Calu3 (cell line): ENCODE measurements at regions not wholly inside any gene's neighbourhood (a gene's known extent, or its start where the extent isn't known, plus 50 kb on each side); places are given as distances from the start of the nearest gene placed in this dataset.

Source experiments
- BruUV-seq: library from RNA; stranded (reverse); fragments of 400-500 nt; replicated peaks from 2 replicates; lab custom pipeline; 2021; lab: Mats Ljungman, UMichigan
- CTCF ChIA-PET: fragments of 300-600 bp; sonication (Branson Sonifier 250); formaldehyde crosslinking; loops from one replicate; lab custom pipeline; 2022; ENCODE audit warnings: antibody characterized with exemption; lab: Charles Lee
- DNase-seq: peaks from one replicate; pipeline ENCODE4 v3.0.0; 2022
- H3K27ac Mint-ChIP-seq: one replicate; pipeline ENCODE4 v1.8.0; 2022; ENCODE audit warnings: mixed read lengths; ENCODE audit not compliant: unreplicated experiment
- H3K27me3 Mint-ChIP-seq: one replicate; pipeline ENCODE4 v1.8.0; 2022; ENCODE audit warnings: mixed read lengths; ENCODE audit not compliant: unreplicated experiment
- H3K36me3 Mint-ChIP-seq: one replicate; pipeline ENCODE4 v1.8.0; 2022; ENCODE audit warnings: mild to moderate bottlenecking, moderate library complexity, mixed read lengths; ENCODE audit not compliant: insufficient read depth, unreplicated experiment
- H3K4me1 Mint-ChIP-seq: one replicate; pipeline ENCODE4 v1.8.0; 2022; ENCODE audit warnings: mild to moderate bottlenecking, low read depth, mixed read lengths; ENCODE audit not compliant: unreplicated experiment
- H3K4me3 Mint-ChIP-seq: one replicate; pipeline ENCODE4 v1.8.0; 2022; ENCODE audit warnings: mild to moderate bottlenecking, low read depth, moderate library complexity, mixed read lengths; ENCODE audit not compliant: unreplicated experiment
- H3K9me3 Mint-ChIP-seq: one replicate; pipeline ENCODE4 v1.8.0; 2022; ENCODE audit warnings: low read depth, mixed read lengths; ENCODE audit not compliant: unreplicated experiment
- CTCF ChIP-seq: fragments of 200-600 bp; IDR thresholded peaks from one replicate; pipeline ENCODE4 v1.8.0; 2022; ENCODE audit warnings: antibody characterized with exemption; ENCODE audit not compliant: unreplicated experiment
- intact Hi-C: fragments of 100-400 bp; cut with micrococcal nuclease; formaldehyde crosslinking; loops from one replicate; pipeline ENCODE4 v1.10.0; 2022; ENCODE audit not compliant: unreplicated experiment

DNA sequence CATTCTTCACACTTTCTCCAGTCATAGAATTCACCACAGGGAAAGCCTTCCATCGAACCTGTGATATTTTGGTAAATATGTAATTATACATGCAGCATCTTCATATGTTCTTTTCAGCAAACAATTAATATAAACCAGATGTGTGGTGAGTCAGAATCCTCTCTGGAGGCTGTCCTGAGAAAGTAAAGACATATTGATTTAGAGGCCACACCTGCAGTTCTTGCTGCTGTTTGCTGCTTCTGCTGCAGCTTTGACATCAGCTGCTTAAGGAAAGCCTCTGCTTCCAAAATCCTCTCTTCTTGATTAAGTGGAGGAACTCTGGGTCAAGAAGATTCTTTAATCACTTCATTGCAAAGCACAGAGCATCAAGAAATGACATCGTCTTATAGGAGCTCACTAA, 568.8 kb upstream of the ZEB2 start:
- DNase-seq, result no peak
- CTCF ChIA-PET, result interaction anchor here (0.6 to 0.7 kb wide), 3 partner anchors 16 to 470 kb away, joined by 3 to 5 read pairs (median 4); no protein-coding TSS in a partner anchor
- Mint-ChIP-seq H3K27ac (no peak overlapping the region), H3K4me3 (no peak overlapping the region), H3K27me3 (no peaks in the 10 kb centered on the region), H3K36me3 (no peaks in the 10 kb centered on the region), H3K4me1 (no peaks in the 10 kb centered on the region), H3K9me3 (peaks cover 4% of the 10 kb centered on the region)
- intact Hi-C loops, result no loop called here
- BruUV-seq, result no TSS peak
- no peak for TF ChIP-seq CTCF

DNA sequence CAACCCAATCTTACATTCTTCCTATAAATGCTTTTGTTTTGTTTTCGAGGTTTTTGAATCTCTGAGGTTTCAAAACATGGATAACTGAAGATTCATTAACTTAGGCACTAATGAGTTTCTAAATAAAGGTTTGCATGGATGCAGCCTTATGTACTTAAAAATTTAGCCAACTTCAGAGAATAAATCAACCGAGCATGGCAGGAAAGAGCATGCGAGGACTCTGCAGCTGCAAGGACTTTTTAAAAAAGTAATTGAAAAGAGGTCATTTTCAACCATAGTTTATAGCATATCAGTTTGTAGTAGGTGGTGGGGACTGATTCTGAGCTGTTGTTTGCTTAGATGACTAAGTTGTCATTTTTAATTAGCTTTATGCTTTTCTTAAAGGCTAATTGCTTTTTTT, 567.0 kb upstream of the ZEB2 start:
- CTCF ChIA-PET, result no interaction called here
- Mint-ChIP-seq H3K4me1 (no peaks in the 10 kb centered on the region), H3K36me3 (no peaks in the 10 kb centered on the region)

GRCh38 chr2:145085612-145086011, 565.7 kb upstream of the ZEB2 start:
- peaks cover 4% of the 10 kb centered on the region for H3K9me3 Mint-ChIP-seq
- H3K27me3 Mint-ChIP-seq, result no peaks in the 10 kb centered on the region
- intact Hi-C loops, result no loop called here
- no peak for TF ChIP-seq CTCF
- no peaks in the 10 kb centered on the region for H3K36me3 Mint-ChIP-seq
- no peak overlapping the region for H3K4me3 Mint-ChIP-seq
- no peak for DNase-seq
- no peak overlapping the region for H3K27ac Mint-ChIP-seq
- BruUV-seq, result no TSS peak
- CTCF ChIA-PET, result no interaction called here
- H3K4me1 Mint-ChIP-seq, result no peaks in the 10 kb centered on the region

More for the DNA sequence above, 567.0 kb upstream of the ZEB2 start:
- Mint-ChIP-seq H3K9me3 (peaks cover 4% of the 10 kb centered on the region), H3K27ac (no peak overlapping the region), H3K4me3 (no peak overlapping the region), H3K27me3 (no peaks in the 10 kb centered on the region)
- no peak for DNase-seq
- no TSS peak for BruUV-seq
- intact Hi-C loops, result no loop called here
- TF ChIP-seq CTCF, result no peak

DNA sequence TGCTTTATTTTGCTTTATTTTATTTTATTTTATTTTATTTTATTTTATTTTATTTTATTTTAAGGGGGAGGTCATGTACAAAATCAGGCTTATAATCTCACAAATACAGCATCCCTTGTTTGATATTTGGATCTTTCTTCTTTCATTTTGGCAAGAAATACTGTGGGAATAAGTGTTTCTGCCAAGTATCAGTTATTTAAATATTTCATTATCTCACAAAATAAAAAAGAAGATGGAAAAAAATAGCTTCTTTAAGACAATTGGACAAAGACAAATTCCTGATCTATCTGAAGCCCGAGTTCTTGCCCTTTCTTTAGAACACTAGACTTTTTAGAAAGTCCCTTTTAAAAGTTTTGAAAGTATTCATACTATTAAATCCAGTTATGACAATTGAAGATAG, 560.5 kb upstream of the ZEB2 start:
- H3K4me3 Mint-ChIP-seq, result no peak overlapping the region
- H3K27ac Mint-ChIP-seq, result no peak overlapping the region
- DNase-seq, result no peak
- BruUV-seq, result no TSS peak
- CTCF ChIA-PET, result no interaction called here
- H3K4me1 Mint-ChIP-seq, result no peaks in the 10 kb centered on the region
- no peak for TF ChIP-seq CTCF
- intact Hi-C loops, result no loop called here
- no peaks in the 10 kb centered on the region for H3K36me3 Mint-ChIP-seq
- H3K27me3 Mint-ChIP-seq, result no peaks in the 10 kb centered on the region
- peaks cover 7% of the 10 kb centered on the region for H3K9me3 Mint-ChIP-seq
